ENCODE measurements at regions not wholly inside any gene's neighbourhood (a gene's known extent, or its start where the extent isn't known, plus 50 kb on each side); places are given as distances from the start of the nearest gene placed in this dataset.

DNA sequence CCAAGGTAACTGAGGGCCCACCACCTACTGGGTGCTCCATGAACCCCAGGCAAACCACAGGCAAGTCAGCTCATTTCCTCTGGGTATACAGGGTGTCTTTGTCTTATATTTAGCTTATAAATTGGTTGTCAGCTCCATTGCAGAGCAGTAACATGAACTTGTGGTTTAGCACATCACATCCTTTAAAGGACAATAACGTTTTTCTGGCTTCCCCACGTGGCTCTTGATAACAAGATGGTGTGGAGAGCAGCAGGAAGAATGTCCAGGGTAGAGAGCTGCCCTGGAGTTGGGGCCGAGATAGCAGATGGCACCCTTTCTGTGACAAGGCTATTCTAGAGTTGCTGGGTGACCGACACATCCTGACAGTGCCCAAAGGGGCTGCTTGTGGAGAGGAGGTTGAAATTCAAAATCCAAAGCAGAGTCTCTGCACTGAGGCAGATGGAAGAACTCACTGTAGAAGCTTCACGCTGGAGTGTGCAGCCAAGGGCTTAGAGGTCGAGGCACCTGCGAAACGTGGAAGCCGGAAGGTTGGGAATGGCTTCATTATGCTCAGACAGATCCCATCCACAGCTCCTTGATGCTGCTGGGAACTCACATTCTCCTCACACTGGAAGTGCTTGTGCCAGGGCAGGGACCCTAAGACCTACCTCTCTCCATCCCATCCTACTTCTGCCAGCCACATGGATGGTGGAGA, 133.0 kb upstream of the FRY start:
- DNase-seq = no peak

DNA sequence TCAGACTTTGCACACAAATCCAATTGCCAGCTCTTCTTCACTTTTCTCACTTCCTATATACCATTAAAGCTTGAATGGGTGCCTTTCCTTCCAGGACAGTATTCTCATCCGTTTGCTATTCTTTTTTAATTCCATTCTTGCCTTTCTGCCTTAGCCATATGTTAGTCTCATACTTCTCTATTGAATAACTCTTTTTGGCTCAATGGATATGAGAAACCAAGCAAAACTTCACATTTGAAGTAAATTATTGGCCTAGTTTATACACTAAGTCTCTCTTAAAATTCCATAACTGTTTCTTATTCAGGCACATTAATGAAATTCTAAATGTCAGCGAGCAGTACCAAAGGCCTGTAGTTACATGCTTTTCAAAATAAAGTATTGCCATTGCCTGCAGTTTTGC, 129.6 kb upstream of the FRY start:
- no peak for DNase-seq

- no peak for DNase-seq
Measured at GRCh38 chr13:31903111-31903815, 128.3 kb upstream of the FRY start.

- DNase-seq = no peak
Measured at GRCh38 chr13:31904941-31905824, 126.4 kb upstream of the FRY start.

GRCh38 chr13:31905961-31906360, 125.6 kb upstream of the FRY start:
- DNase-seq = no peak

DNA sequence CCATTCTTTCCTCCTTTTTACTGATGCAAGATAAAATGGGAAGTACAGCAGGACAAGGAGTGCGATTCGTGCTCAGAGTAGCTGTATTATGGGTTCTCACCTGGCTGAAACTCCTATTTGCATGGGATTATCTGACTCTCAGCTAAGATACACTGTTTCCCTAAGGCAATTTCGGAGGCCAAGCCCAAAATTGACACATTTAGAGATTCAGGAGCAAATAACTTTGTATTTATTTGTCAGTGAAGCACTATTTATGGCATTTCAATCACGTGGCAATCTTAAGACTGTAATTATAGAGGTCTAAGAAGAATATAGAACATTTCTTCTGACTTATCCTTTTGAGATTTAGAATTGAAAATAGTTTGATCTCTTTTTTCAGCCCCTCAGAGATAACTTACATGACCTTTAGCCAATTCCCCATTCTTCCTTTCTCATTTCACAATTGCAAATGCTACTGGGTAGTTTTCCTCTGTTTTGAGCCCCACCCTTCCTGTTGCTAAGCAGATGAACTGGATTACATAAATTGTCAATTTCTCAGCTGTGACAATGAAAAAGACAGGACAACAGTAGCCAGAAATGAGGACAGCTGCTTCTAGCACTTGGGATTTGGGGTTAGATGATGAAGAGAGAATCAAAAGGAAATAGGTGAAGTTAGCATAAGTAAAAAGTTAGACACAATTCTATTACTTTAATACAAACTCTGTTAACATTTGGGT, 122.7 kb upstream of the FRY start:
- DNase-seq = no peak

- DNase-seq = peak; percentile 55
Measured at GRCh38 chr13:31909864-31910551, 121.6 kb upstream of the FRY start.

GRCh38 chr13:31910633-31911032, 120.9 kb upstream of the FRY start:
- DNase-seq = no peak

DNA sequence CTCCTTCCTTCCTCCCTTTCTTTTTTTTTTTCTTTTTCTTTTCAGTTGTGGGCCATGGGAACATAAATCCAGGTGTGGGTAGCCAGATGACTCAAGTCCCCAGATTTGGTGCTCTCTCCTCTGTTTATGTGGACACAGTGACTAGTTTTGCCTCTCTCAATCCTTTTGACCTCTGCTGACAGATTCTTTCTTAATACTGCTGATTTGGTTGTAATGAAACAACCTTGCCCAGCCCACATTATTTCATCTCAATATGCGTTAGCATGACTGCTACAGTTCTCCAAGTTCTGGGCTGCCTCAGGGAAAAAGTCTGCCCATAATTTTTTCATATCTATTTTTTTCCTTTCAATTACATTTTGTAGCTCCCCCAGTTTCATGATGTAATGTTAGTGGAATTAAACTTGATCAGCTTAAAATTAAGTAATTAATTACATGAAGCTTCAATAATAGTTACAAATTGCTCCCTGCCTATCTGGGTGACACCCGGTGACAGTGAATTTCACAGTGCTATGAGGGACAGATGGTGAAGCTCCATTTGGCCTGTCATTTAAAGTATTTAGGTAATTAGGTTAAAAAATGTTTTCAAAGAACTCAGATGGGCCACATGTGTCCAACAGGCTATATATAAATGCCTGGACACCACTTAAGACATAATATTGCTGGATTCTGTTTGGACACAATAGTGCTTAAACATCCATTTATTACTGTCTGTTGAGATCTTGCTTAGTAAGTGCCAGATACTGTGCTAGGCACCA, 118.8 kb upstream of the FRY start:
- DNase-seq = no peak

- no peak for DNase-seq
Measured at GRCh38 chr13:31913459-31913858, 118.1 kb upstream of the FRY start.

GRCh38 chr13:31914843-31915242, 116.7 kb upstream of the FRY start:
- no peak for DNase-seq

DNA sequence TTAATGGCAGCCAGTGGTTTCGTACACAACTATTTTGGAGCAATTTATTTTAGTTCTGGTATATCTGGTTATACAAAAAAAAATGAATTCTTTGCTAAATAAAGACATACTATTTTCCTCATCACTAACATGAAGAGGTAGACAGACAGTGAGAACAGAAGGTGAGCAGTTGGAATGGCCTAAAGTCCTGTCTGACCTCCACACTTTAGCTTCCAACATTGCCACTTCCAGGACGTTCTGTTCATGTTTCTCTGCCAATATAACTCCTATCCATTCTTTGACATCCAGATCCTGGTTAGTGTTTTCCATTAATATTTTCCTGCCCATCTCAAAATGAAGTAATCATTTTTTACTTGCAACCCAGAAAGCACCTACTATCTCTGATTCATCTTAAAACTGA, 112.9 kb upstream of the FRY start:
- no peak for DNase-seq

- no peak for DNase-seq
Measured at GRCh38 chr13:31919241-31919640, 112.3 kb upstream of the FRY start.

DNA sequence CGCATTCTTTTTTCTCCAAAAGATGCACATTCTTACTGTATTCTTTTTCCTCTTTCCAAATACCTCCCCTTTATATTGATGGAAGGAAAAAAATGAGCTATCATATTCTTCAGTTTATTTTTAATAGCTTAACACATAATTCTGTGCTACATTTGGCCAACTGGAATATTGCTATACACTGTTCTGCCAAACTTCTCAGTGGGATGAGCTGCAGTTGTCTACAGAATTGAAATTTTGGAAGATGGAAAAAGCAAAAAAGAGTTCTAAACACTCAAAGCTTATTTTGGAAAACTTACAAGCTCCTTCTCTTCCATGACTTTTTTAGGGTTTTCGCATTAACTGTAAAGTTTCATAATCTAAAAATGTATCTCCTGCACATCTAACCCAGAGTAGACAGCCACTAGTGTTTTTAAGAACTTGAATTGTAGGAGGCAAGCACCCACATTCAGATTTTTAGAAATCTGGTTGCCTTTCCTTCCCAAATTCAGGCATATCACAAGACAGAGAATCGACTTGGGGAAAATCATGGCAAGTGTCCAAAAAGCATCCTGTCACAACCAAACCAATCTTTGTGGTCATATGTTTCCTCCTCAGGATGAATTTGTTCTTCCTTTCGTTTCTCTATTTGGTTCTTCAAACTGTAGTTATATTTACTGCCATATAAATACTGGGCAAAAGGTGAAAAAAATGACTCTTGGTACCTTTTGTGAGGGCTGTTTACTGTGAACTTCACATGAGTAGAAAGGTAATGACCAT, 111.4 kb upstream of the FRY start:
- DNase-seq = no peak

- no peak for DNase-seq
Measured at GRCh38 chr13:31920727-31921100, 110.9 kb upstream of the FRY start.

GRCh38 chr13:31922724-31923123, 108.8 kb upstream of the FRY start:
- DNase-seq = no peak

DNA sequence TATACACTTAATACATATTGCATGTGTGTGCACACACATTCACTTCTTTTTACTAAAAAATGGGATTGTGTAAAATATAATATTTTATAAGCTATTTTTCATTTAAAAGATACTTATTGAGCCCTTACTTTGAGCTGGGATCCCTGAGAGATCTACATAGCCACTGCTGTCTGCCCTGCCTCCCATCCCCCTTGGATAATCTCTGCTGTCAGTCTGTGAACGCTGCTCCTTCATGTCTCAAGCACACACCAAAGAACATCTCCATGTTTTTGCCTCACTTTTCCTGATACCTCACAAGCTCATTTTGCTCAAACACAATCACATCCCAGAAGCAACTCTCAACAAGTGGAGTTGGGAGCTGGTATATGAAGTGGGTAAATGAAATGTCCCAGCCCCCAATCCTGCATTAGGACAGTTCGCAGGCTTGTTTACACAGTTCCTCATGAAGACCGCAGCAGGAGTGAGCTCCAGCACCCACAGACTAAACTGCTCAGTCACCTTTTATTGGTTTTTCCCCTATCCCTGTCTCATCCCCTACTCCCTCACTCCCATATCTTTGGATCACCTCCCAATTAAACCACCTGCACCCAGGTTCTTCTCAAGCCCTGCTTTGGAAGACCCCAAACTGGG, 108.3 kb upstream of the FRY start:
- DNase-seq = no peak

- no peak for DNase-seq
Measured at GRCh38 chr13:31925079-31925478, 106.5 kb upstream of the FRY start.

DNA sequence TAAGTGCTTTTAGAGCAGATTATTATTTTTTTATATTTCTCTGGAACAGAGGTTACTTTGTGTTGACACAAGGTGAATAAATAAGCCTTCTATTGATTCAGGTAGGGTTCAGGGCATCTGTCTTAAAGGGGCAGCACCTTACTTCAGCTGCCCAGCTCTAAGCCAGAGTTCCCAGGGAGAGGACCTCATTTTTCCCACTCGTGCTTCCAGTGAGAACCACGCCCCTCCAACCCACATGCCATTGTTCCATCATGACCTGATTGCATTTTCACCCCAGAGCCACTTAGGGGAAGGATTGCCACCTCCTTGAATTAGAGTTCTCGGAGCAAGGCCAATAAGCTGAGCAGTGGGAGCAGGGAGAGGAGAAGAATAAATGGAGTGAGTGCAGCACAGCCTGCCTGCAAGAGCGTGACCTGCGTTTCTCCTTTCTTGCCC, 104.3 kb upstream of the FRY start:
- DNase-seq = no peak

- DNase-seq = no peak
Measured at GRCh38 chr13:31929031-31929770, 102.4 kb upstream of the FRY start.
